Retinal pigment epithelial cell (primary cell): ENCODE measurements at regions not wholly inside any gene's neighbourhood (a gene's known extent, or its start where the extent isn't known, plus 50 kb on each side); places are given as distances from the start of the nearest gene placed in this dataset.

Experiments
- DNase-seq: peaks from one replicate; pipeline ENCODE4 v3.0.0-alpha.2; 2010; ENCODE audit warnings: low read depth
- H3K4me3 ChIP-seq: 2 replicates; pipeline ENCODE4 v1.5.1; 2011; ENCODE audit warnings: mild to moderate bottlenecking, low read length, control low read depth, moderate library complexity
- TF ChIP-seq, protein P1 (sequence below): conservative IDR thresholded peaks from 2 replicates; pipeline ENCODE4 v1.5.1; 2011; ENCODE audit warnings: low read depth, low read length, control low read depth, inconsistent platforms

DNA sequence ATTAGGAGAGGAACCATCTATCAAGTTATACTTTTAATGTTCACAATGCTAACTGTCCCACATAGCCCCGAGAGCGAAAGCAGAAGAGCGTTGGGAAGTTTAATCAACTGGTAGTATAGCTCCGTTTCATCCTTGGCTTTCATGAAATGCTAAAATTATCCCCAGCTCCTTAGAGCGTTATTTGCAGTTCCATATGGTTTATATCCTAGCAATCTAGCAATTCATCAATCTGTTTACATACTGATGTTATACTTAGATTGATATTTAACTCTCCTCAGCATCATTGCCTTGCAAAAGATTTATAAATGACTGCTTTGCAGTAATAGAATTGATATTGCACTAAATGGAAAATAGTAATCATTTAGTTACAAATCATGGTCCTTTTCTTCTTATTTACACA, 419.8 kb downstream of the COG6 start:
- no peak for DNase-seq
- H3K4me3 ChIP-seq: no peak overlapping the region
- TF ChIP-seq, protein P1, sequence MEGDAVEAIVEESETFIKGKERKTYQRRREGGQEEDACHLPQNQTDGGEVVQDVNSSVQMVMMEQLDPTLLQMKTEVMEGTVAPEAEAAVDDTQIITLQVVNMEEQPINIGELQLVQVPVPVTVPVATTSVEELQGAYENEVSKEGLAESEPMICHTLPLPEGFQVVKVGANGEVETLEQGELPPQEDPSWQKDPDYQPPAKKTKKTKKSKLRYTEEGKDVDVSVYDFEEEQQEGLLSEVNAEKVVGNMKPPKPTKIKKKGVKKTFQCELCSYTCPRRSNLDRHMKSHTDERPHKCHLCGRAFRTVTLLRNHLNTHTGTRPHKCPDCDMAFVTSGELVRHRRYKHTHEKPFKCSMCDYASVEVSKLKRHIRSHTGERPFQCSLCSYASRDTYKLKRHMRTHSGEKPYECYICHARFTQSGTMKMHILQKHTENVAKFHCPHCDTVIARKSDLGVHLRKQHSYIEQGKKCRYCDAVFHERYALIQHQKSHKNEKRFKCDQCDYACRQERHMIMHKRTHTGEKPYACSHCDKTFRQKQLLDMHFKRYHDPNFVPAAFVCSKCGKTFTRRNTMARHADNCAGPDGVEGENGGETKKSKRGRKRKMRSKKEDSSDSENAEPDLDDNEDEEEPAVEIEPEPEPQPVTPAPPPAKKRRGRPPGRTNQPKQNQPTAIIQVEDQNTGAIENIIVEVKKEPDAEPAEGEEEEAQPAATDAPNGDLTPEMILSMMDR: no peak

GRCh38 chr13:40076765-40077362, 421.4 kb downstream of the COG6 start:
- H3K4me3 ChIP-seq: no peak overlapping the region
- DNase-seq: no peak
- TF ChIP-seq, protein P1: no peak

- TF ChIP-seq, protein P1: no peak
- no peak overlapping the region for H3K4me3 ChIP-seq
- DNase-seq: no peak
These were observed 422.1 kb downstream of the COG6 start for GRCh38 chr13:40077396-40078027.

- no peak overlapping the region for H3K4me3 ChIP-seq
- DNase-seq: no peak
- TF ChIP-seq, protein P1: no peak
These were observed 424.3 kb downstream of the COG6 start for GRCh38 chr13:40079721-40080120.

DNA sequence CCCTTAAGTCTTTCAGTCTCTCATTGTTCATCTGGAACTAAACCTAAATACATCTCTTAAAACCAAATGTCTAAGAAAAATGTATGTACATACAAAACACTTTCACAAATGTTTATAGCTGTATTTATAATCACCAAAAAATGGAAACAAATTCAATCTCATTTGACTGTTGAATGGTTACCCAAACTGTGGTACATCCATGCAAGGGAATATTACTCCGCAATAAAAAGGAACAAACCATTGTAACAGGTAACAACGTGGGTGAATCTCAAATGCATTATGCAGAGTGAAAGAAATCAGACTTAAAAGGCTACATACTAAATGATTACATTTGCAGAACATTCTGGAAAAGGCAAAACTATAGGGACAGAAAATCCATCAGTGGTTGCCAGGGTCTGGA, 425.2 kb downstream of the COG6 start:
- no peak for DNase-seq
- no peak overlapping the region for H3K4me3 ChIP-seq
- TF ChIP-seq, protein P1: no peak

- TF ChIP-seq, protein P1: no peak
- H3K4me3 ChIP-seq: no peak overlapping the region
- DNase-seq: no peak
These were observed 427.2 kb downstream of the COG6 start for GRCh38 chr13:40082639-40083038.

DNA sequence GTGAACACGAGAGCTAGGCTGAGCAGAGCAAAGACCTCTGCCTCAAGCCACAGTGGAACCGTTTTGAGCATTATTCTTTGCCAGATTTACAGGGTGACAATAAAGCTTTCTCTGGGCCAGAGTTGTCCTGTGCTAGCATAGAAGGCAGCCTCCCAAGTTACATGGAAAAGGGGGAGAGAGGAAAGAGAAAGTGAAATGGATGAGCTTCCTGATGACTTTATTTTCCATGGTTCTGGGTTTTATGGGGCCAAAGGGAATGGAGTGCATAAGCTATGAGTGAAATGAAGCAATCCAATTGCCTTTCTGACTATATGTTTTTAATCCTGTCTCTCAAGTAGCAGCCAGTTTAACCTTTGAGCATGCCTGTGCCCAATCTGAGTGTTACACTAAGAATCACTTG, 428.4 kb downstream of the COG6 start:
- DNase-seq: no peak
- TF ChIP-seq, protein P1: no peak
- no peak overlapping the region for H3K4me3 ChIP-seq
